SK-N-MC (cell line): ENCODE measurements at regions not wholly inside any gene's neighbourhood (a gene's known extent, or its start where the extent isn't known, plus 50 kb on each side); places are given as distances from the start of the nearest gene placed in this dataset.

Source experiments
- DNase-seq: peaks from one replicate; pipeline ENCODE4 v3.0.0-alpha.2; 2011; ENCODE audit warnings: low read depth, low spot score
- H3K27ac ChIP-seq: fragments of 200-600 bp; sonication (generic); 2 replicates; pipeline ENCODE4 v1.5.1; 2016; ENCODE audit warnings: mixed run types
- H3K36me3 ChIP-seq: fragments of 200-600 bp; sonication (generic); 2 replicates; pipeline ENCODE4 v1.6.1; 2017; ENCODE audit warnings: antibody characterized with exemption, low read length, mixed read lengths; ENCODE audit not compliant: insufficient read depth
- H3K4me3 ChIP-seq: fragments of 200-600 bp; sonication (generic); 2 replicates; pipeline ENCODE4 v1.5.1; 2016
- H3K9ac ChIP-seq: fragments of 200-600 bp; sonication (generic); 2 replicates; pipeline ENCODE4 v1.8.0; 2017; ENCODE audit warnings: mixed run types, mixed read lengths; ENCODE audit not compliant: insufficient read length
- H3K9me3 ChIP-seq: fragments of 200-600 bp; sonication (generic); 2 replicates; pipeline ENCODE4 v1.6.1; 2017; ENCODE audit warnings: low read depth, mild to moderate bottlenecking, antibody characterized with exemption, low read length, moderate library complexity, mixed read lengths
- EZH2 ChIP-seq: fragments of 200-600 bp; sonication (generic); IDR thresholded peaks from one replicate; pipeline ENCODE4 v1.6.1; 2017; ENCODE audit warnings: antibody characterized with exemption
- FOXP2 ChIP-seq: optimal IDR thresholded peaks from 2 replicates; pipeline ENCODE3; 2011; ENCODE audit warnings: mild to moderate bottlenecking, moderate library complexity; ENCODE audit not compliant: insufficient read depth; ENCODE audit errors: extremely low read length, control extremely low read depth
- POLR2AphosphoS5 ChIP-seq: IDR thresholded peaks from 2 replicates; pipeline ENCODE4 v1.6.1; 2012; ENCODE audit warnings: mild to moderate bottlenecking, low read depth, low read length, borderline replicate concordance

DNA sequence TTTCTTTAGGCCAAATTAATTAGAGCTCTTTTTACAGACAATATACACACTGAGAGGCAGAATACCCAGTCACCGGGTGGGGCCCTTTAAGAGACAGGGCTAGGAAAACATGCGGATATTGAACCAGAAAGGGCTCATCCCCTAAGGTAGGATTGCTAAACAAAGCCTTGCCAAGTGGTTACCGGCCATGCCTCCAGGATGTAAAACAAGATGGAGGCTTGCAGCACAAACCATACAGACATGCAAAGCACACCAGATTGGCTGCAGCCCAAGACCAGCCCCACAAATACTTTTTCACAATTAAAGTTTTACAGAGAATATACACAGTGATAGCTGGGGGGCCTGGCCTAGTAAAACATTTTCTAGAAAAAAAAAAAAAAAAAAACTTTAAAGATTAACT, 210.0 kb downstream of the KLHL4 start:
- no peak overlapping the region for H3K9ac ChIP-seq
- H3K9me3 ChIP-seq = no peaks in the 10 kb centered on the region
- TF ChIP-seq POLR2AphosphoS5 (no peak), FOXP2 (no peak)
- no peak overlapping the region for H3K4me3 ChIP-seq
- DNase-seq = no peak
- H3K36me3 ChIP-seq = no peaks in the 10 kb centered on the region
- H3K27ac ChIP-seq = no peak overlapping the region

DNA sequence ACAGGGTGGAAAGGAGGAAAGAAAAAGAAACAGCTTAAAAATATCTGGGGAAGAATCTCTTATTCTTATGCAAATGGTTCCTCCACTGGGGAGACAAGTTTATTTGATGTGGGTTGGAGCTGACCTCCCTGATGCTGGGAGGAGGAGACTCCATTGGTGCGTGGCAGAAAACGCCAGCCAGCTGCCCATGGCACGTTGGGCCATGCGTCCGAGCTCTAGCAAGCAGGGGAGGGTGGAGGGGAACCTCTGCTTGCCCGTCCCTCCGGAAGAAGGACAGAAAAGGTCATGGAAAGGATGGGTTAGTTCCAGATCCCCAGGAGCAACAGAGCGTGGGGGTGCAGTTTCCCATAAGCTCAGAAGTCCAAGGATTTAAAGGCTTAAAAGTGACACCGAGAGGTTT, 210.4 kb downstream of the KLHL4 start:
- no peak for TF ChIP-seq FOXP2
- no peak for TF ChIP-seq POLR2AphosphoS5
- TF ChIP-seq EZH2 = no peak
- no peak for DNase-seq
- Histone ChIP-seq H3K9me3 (no peaks in the 10 kb centered on the region), H3K9ac (no peak overlapping the region), H3K27ac (no peak overlapping the region), H3K36me3 (no peaks in the 10 kb centered on the region), H3K4me3 (no peak overlapping the region)

- Histone ChIP-seq H3K9me3 (no peaks in the 10 kb centered on the region), H3K27ac (no peak overlapping the region), H3K9ac (no peak overlapping the region), H3K36me3 (no peaks in the 10 kb centered on the region), H3K4me3 (no peak overlapping the region)
- TF ChIP-seq EZH2 (no peak), POLR2AphosphoS5 (no peak), FOXP2 (no peak)
- no peak for DNase-seq
Observed at GRCh38 chrX:87728459-87728858, 210.9 kb downstream of the KLHL4 start.

- DNase-seq = no peak
- Histone ChIP-seq H3K9me3 (no peaks in the 10 kb centered on the region), H3K27ac (no peak overlapping the region), H3K4me3 (no peak overlapping the region), H3K9ac (no peak overlapping the region), H3K36me3 (no peaks in the 10 kb centered on the region)
- TF ChIP-seq FOXP2 = no peak
- no peak for TF ChIP-seq EZH2
- TF ChIP-seq POLR2AphosphoS5 = no peak
Observed at GRCh38 chrX:87732133-87732532, 214.5 kb downstream of the KLHL4 start.

DNA sequence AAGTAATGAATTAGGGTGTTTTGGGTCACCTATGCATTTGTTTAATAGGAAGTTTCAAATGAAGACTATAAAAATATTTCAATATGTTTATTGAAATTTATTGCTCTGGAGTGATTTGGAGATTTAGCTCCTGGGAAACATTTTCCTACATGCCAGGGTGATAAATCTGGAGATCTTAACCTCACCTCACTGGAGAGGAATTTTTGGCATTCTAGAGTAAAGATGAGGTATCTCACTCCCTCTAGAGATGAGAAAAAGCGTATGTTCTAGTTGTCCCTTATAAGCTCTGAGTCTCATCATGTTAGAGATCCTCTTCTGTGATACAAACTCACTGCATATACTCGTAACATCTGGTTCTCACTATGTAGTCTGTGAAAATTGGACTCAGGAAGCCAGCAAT, 219.0 kb downstream of the KLHL4 start:
- H3K4me3 ChIP-seq = no peak overlapping the region
- TF ChIP-seq FOXP2 (no peak), EZH2 (no peak), POLR2AphosphoS5 (no peak)
- DNase-seq = no peak
- H3K36me3 ChIP-seq = no peaks in the 10 kb centered on the region
- no peak overlapping the region for H3K27ac ChIP-seq
- H3K9me3 ChIP-seq = no peaks in the 10 kb centered on the region
- no peak overlapping the region for H3K9ac ChIP-seq

GRCh38 chrX:87744391-87744790, 226.8 kb downstream of the KLHL4 start:
- TF ChIP-seq POLR2AphosphoS5 = no peak
- H3K4me3 ChIP-seq = no peak overlapping the region
- no peak overlapping the region for H3K9ac ChIP-seq
- no peaks in the 10 kb centered on the region for H3K9me3 ChIP-seq
- DNase-seq = no peak
- no peak overlapping the region for H3K27ac ChIP-seq
- no peaks in the 10 kb centered on the region for H3K36me3 ChIP-seq

DNA sequence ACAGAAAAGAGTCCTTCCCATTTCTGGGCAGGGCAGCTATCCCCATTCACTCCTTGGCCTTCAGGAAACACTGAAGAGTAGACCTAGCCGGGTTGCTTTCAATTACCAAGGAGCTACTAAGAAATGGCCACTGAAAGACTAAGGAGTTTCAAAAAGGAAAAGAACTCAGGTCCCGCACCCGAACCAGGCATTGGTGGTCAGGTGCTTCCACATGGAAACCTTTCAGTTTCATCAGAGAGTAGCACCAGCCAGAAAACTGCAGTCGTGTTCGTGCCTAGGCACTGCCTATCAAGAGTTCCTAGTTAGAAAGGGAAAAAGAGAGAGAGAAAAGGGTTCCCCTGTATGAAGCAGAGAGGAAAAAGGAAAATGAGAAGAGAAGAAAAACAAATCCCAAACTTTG, 237.9 kb downstream of the KLHL4 start:
- H3K36me3 ChIP-seq = no peaks in the 10 kb centered on the region
- no peak overlapping the region for H3K9ac ChIP-seq
- DNase-seq = no peak
- H3K4me3 ChIP-seq = no peak overlapping the region
- no peak for TF ChIP-seq POLR2AphosphoS5
- TF ChIP-seq FOXP2 = no peak
- TF ChIP-seq EZH2 = no peak
- no peaks in the 10 kb centered on the region for H3K9me3 ChIP-seq
- no peak overlapping the region for H3K27ac ChIP-seq

DNA sequence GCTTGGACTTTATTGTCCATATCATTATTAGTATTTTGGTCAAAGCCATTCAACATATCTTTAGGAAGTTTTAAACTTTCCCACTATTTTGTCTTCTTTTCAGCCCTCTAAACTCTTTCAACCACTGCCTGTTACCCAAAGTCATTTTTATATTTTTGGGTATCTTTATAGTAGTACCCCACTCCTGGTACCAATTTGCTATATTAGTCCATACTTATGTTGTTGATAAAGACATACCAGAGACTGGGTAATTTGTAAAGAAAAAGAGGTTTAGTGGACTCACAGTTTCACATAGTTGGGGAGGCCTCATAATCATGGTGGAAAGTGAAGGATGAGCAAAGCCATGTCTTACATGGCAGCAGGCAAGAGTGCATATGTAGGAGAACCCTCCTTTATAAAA, 271.4 kb downstream of the KLHL4 start:
- Histone ChIP-seq H3K9me3 (no peaks in the 10 kb centered on the region), H3K27ac (no peak overlapping the region), H3K9ac (no peak overlapping the region), H3K4me3 (no peak overlapping the region), H3K36me3 (no peaks in the 10 kb centered on the region)
- DNase-seq = no peak
- no peak for TF ChIP-seq EZH2
- no peak for TF ChIP-seq FOXP2
- TF ChIP-seq POLR2AphosphoS5 = no peak

- Histone ChIP-seq H3K36me3 (no peaks in the 10 kb centered on the region), H3K4me3 (no peak overlapping the region), H3K27ac (no peak overlapping the region), H3K9ac (no peak overlapping the region), H3K9me3 (no peaks in the 10 kb centered on the region)
- no peak for TF ChIP-seq POLR2AphosphoS5
- TF ChIP-seq EZH2 = no peak
- no peak for TF ChIP-seq FOXP2
- no peak for DNase-seq
Observed at GRCh38 chrX:87798039-87798438, 280.4 kb downstream of the KLHL4 start.

DNA sequence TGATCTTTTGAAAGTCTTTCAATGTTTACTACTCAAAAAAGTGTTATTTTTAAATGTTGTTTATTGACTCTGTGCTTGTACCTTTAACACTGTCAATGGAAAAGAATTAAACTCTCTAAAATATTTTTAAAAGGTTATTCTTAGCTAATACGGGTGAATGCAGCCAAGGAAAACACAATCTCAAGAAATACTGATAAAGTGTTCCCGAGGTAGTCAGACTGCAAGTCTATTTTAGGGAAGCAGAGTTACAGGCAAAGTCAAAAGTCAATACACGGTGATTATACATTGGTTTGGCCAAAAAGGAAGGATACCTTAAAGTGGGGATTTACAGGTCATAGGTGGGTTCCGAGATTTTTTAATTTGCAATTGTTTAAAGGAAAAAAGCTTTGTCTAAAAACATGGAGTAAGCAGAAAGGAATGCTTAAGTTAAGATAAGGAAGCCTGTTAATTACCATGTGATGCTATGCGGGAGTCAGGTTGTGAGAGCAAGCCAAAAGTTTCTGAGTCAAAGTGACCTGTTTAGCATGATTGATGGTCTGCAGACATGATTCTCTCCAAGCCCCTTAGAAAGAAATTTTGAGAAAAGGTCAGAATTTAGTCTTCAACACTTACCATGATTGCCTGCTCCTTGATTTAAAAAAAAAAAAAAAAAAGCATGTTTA, 288.4 kb downstream of the KLHL4 start:
- Histone ChIP-seq H3K9ac (no peak overlapping the region), H3K4me3 (no peak overlapping the region), H3K9me3 (no peaks in the 10 kb centered on the region), H3K36me3 (no peaks in the 10 kb centered on the region), H3K27ac (no peak overlapping the region)
- no peak for DNase-seq
- TF ChIP-seq EZH2 (no peak), POLR2AphosphoS5 (no peak), FOXP2 (no peak)
